Natural killer cell (primary cell): ENCODE measurements at regions not wholly inside any gene's neighbourhood (a gene's known extent, or its start where the extent isn't known, plus 50 kb on each side); places are given as distances from the start of the nearest gene placed in this dataset.

Source experiments
- ATAC-seq, 3 donors: fragments of 150-1000 bp in 2 of 3; fragments of 200-7000 bp in 1 of 3; cut with Tn5 transposase; 1 replicate in 1 of 3; 2 replicates in 2 of 3; pipeline ENCODE4 v1.10.0; 2021; ENCODE audit warnings: mild to moderate bottlenecking in 2 of 3, moderate library complexity in 2 of 3
- DNase-seq, 2 donors: peaks; one replicate each; pipeline versions ENCODE4 v3.0.0 to v3.0.0-alpha.2; 2013 to 2021; ENCODE audit warnings: mixed read lengths in 1 of 2
- H3K27ac ChIP-seq: one replicate; pipeline ENCODE4 v1.5.1; 2013; ENCODE audit warnings: mild to moderate bottlenecking, low read length
- H3K27me3 ChIP-seq: one replicate; pipeline ENCODE4 v1.6.1; 2013; ENCODE audit warnings: low read length; ENCODE audit not compliant: control insufficient read depth, insufficient read depth
- H3K36me3 ChIP-seq: one replicate; pipeline ENCODE4 v1.6.1; 2013; ENCODE audit warnings: low read length; ENCODE audit not compliant: control insufficient read depth, insufficient read depth
- H3K4me1 ChIP-seq: one replicate; pipeline ENCODE4 v1.6.1; 2013; ENCODE audit warnings: low read length; ENCODE audit not compliant: control insufficient read depth, insufficient read depth
- H3K4me3 ChIP-seq: one replicate; pipeline ENCODE4 v1.5.1; 2013; ENCODE audit warnings: low read length
- H3K9me3 ChIP-seq: one replicate; pipeline ENCODE4 v1.6.1; 2013; ENCODE audit warnings: low read length; ENCODE audit not compliant: control insufficient read depth, insufficient read depth
- H3K27ac Mint-ChIP-seq, 2 donors: one replicate each; pipeline ENCODE4 v1.8.0; 2022; ENCODE audit warnings: mild to moderate bottlenecking in 2 of 2, mixed read lengths in 2 of 2, moderate library complexity in 1 of 2
- H3K27me3 Mint-ChIP-seq, 2 donors: one replicate each; pipeline ENCODE4 v1.8.0; 2022; ENCODE audit warnings: low read depth in 2 of 2, mixed read lengths in 2 of 2
- H3K36me3 Mint-ChIP-seq: one replicate; pipeline ENCODE4 v1.8.0; 2022; ENCODE audit warnings: mixed read lengths
- H3K4me1 Mint-ChIP-seq, 2 donors: one replicate each; pipeline ENCODE4 v1.8.0; 2022; ENCODE audit warnings: mixed read lengths in 2 of 2
- H3K4me3 Mint-ChIP-seq: one replicate; pipeline ENCODE4 v1.8.0; 2022; ENCODE audit warnings: mild to moderate bottlenecking, moderate library complexity, mixed read lengths
- H3K9me3 Mint-ChIP-seq, 2 donors: one replicate each; pipeline ENCODE4 v1.8.0; 2022; ENCODE audit warnings: mixed read lengths in 2 of 2
- WGBS: methylation state at CpG from one replicate; pipeline ENCODE4 v1.1.7; 2013; ENCODE audit warnings: missing lambda C conversion rate; ENCODE audit not compliant: insufficient coverage; 5-methylcytosine and 5-hydroxymethylcytosine counted together
- intact Hi-C: fragments of 100-400 bp; cut with micrococcal nuclease; formaldehyde crosslinking; loops from one replicate; pipeline ENCODE4 v1.14.2; 2022
- TF ChIP-seq, protein P1 (sequence below): fragments of 200-600 bp; IDR thresholded peaks from one replicate; pipeline ENCODE4 v1.8.0; 2022; ENCODE audit warnings: antibody characterized with exemption

DNA sequence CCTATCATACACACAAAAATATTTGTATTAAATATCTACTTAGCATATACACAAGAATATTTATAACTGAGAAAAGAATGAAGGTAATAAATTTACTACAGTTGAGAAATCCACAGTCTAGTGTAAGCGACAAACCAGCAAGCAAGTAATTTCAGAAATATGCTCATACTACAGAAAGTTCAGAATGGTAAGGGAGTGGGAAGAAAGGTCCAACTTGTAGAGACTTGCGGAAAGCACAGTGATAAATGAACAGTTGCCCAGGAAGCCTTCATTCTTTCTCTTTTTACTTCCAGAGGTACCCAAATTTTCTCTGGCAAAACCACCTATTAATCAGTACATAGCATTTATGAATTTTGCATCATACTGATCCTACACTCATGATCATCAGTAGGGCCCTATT lies 438.1 kb upstream of the PCDH10 start:
- H3K27ac Mint-ChIP-seq = no peak overlapping the region
- no peaks in the 10 kb centered on the region for H3K36me3 ChIP-seq
- intact Hi-C loops = no loop called here
- no peaks in the 10 kb centered on the region for H3K27me3 Mint-ChIP-seq
- H3K4me3 ChIP-seq = no peak overlapping the region
- no peak overlapping the region for H3K4me3 Mint-ChIP-seq
- H3K9me3 ChIP-seq = peaks cover 3% of the 10 kb centered on the region
- TF ChIP-seq, protein P1, sequence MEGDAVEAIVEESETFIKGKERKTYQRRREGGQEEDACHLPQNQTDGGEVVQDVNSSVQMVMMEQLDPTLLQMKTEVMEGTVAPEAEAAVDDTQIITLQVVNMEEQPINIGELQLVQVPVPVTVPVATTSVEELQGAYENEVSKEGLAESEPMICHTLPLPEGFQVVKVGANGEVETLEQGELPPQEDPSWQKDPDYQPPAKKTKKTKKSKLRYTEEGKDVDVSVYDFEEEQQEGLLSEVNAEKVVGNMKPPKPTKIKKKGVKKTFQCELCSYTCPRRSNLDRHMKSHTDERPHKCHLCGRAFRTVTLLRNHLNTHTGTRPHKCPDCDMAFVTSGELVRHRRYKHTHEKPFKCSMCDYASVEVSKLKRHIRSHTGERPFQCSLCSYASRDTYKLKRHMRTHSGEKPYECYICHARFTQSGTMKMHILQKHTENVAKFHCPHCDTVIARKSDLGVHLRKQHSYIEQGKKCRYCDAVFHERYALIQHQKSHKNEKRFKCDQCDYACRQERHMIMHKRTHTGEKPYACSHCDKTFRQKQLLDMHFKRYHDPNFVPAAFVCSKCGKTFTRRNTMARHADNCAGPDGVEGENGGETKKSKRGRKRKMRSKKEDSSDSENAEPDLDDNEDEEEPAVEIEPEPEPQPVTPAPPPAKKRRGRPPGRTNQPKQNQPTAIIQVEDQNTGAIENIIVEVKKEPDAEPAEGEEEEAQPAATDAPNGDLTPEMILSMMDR = no peak
- H3K36me3 Mint-ChIP-seq = peaks cover 12% of the 10 kb centered on the region
- no peak for ATAC-seq
- H3K4me1 ChIP-seq = no peaks in the 10 kb centered on the region
- H3K4me1 Mint-ChIP-seq = no peaks in the 10 kb centered on the region
- peaks cover 10 to 12% of the 10 kb centered on the region in 2 donors for H3K9me3 Mint-ChIP-seq
- DNase-seq = no peak
- no peak overlapping the region for H3K27ac ChIP-seq
- H3K27me3 ChIP-seq = no peaks in the 10 kb centered on the region
- WGBS = 100% methylated on average over 1 of the region's 2 CpGs

DNA sequence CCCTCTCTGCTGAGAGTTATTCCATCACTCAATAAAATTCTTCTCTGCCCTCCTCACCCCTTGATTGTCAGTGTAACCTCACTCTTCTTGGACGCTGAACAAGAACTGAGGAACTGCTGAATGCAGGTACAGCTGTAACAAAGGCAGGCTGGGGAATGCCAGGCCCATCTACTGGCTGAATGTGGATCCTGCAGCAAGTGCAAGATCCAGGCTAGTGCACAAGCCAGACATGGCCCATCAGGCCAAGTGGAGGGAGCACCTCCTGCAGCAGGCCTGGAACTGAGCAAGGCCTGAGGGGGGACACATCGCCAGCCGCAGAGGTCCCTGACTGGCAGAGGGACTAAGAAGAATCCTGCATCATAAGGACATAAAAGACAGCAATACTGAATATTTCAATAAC lies 411.8 kb upstream of the PCDH10 start:
- H3K4me1 ChIP-seq = no peaks in the 10 kb centered on the region
- Mint-ChIP-seq H3K9me3 (peaks cover 11 to 15% of the 10 kb centered on the region in 2 donors), H3K27ac (no peak overlapping the region), H3K4me1 (no peaks in the 10 kb centered on the region), H3K36me3 (no peaks in the 10 kb centered on the region), H3K27me3 (no peaks in the 10 kb centered on the region), H3K4me3 (no peak overlapping the region)
- intact Hi-C loops = no loop called here
- no peak for ATAC-seq
- WGBS = 82% methylated on average over 2 of the region's 3 CpGs
- no peaks in the 10 kb centered on the region for H3K36me3 ChIP-seq
- no peak for DNase-seq
- TF ChIP-seq, protein P1 = no peak
- H3K4me3 ChIP-seq = no peak overlapping the region
- no peaks in the 10 kb centered on the region for H3K27me3 ChIP-seq
- peaks cover 5% of the 10 kb centered on the region for H3K9me3 ChIP-seq
- H3K27ac ChIP-seq = no peak overlapping the region

DNA sequence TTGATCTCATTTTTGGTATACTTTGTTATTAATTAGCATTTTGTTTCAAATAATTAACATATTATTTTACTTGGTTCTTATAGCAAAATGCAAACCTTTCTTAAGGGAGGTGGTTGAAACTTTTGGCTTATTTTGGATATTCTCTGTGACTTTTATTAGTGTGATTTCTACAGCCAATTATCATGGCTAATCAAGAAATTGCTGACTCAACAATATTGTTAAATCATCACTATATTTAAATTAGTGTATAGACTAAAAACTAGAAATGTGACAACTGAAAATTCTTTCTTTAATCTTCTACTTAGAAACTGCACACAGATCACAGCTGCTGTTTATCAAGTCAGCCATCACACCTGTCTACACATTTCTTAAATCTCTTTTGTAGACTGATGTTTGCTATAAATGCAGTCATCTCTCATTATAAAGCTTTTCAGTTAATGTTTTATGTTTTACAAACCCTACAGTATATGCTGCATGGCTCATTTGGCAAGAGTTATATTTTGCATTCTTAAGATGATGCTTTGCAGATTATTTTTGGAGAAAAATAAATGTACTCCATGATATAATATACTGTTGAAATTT lies 389.8 kb upstream of the PCDH10 start:
- Histone ChIP-seq H3K4me1 (no peaks in the 10 kb centered on the region), H3K36me3 (no peaks in the 10 kb centered on the region), H3K4me3 (no peak overlapping the region), H3K9me3 (peaks cover 11% of the 10 kb centered on the region), H3K27me3 (no peaks in the 10 kb centered on the region), H3K27ac (no peak overlapping the region)
- H3K27ac Mint-ChIP-seq = no peak overlapping the region
- no peaks in the 10 kb centered on the region for H3K36me3 Mint-ChIP-seq
- no peaks in the 10 kb centered on the region for H3K4me1 Mint-ChIP-seq
- H3K9me3 Mint-ChIP-seq = peaks cover 6 to 7% of the 10 kb centered on the region in 2 donors
- intact Hi-C loops = no loop called here
- no peak for DNase-seq
- TF ChIP-seq, protein P1 = no peak
- H3K27me3 Mint-ChIP-seq = no peaks in the 10 kb centered on the region
- no peak for ATAC-seq
- H3K4me3 Mint-ChIP-seq = no peak overlapping the region

DNA sequence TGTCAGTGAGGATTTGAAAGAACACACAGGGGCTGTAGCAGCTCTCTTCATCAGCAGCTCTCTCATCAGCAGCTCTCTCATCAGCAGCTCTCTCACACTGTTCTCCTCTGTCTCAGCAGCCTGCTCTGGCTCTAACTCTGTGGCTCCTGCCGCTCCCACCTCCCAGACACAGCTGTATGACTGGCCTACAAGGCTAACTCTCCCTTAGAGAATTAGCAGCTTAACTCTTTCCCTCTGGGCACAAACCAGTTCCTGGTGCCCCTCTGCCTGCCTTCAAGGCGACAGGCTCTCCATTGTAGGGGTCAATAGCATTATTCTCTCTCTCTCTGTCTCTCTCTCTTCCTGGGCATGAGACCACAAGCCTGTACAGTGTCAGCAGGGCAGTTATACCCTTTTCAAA lies 385.6 kb upstream of the PCDH10 start:
- no peaks in the 10 kb centered on the region for H3K36me3 ChIP-seq
- no peak overlapping the region for H3K4me3 Mint-ChIP-seq
- intact Hi-C loops = no loop called here
- TF ChIP-seq, protein P1 = no peak
- ATAC-seq (no peak), DNase-seq (no peak)
- no peaks in the 10 kb centered on the region for H3K27me3 Mint-ChIP-seq
- no peaks in the 10 kb centered on the region for H3K4me1 Mint-ChIP-seq
- H3K27me3 ChIP-seq = no peaks in the 10 kb centered on the region
- peaks cover 7 to 14% of the 10 kb centered on the region in 2 donors for H3K9me3 Mint-ChIP-seq
- no peak overlapping the region for H3K4me3 ChIP-seq
- H3K4me1 ChIP-seq = no peaks in the 10 kb centered on the region
- WGBS = 84% methylated on average over 2 of the region's 2 CpGs
- H3K36me3 Mint-ChIP-seq = no peaks in the 10 kb centered on the region
- H3K9me3 ChIP-seq = peaks cover 11% of the 10 kb centered on the region
- no peak overlapping the region for H3K27ac Mint-ChIP-seq
- H3K27ac ChIP-seq = no peak overlapping the region
